ENCODE measurements at regions not wholly inside any gene's neighbourhood (a gene's known extent, or its start where the extent isn't known, plus 50 kb on each side); places are given as distances from the start of the nearest gene placed in this dataset.

- ATAC-seq (ENCODE audit: insufficient read depth, low FRiP score) = no peak
- peaks cover 0 to 1% (median 0%) of the 10 kb centered on the region in 4 donors for H3K9me3 ChIP-seq (ENCODE audit: control insufficient read depth in 4 of 4, insufficient read depth in 3 of 4, low read length in 3 of 4)
- WGBS, 2 donors = 82 to 86% methylated on average over 8 of the region's 8 CpGs
- no peak overlapping the region for H3K4me3 ChIP-seq
- DNase-seq = no peak
- H3K4me1 ChIP-seq (ENCODE audit: control insufficient read depth in 5 of 5, insufficient read depth in 5 of 5, low read length in 5 of 5) = no peaks in the 10 kb centered on the region
- H3K36me3 ChIP-seq (ENCODE audit: control insufficient read depth in 4 of 4, insufficient read depth in 4 of 4, low read length in 4 of 4) = no peaks in the 10 kb centered on the region
- H3K27ac ChIP-seq (ENCODE audit: low read depth in 1 of 2, low read length in 1 of 2) = no peak overlapping the region
- H3K9ac ChIP-seq (ENCODE audit: insufficient read depth in 1 of 2, low read length in 2 of 2) = no peak overlapping the region
- TF ChIP-seq CTCF (IDR thresholded peaks at IDR 0.05; ENCODE audit: control extremely low read depth, extremely low read depth) = no peak
- H3K27me3 ChIP-seq (ENCODE audit: control insufficient read depth in 3 of 3, insufficient read depth in 3 of 3, low read length in 2 of 3) = no peaks in the 10 kb centered on the region
Measured at GRCh38 chr16:75945916-75946457, 219.7 kb upstream of the CPHXL start.

- ATAC-seq (ENCODE audit: insufficient read depth, low FRiP score) = no peak
- TF ChIP-seq CTCF (IDR thresholded peaks at IDR 0.05; ENCODE audit: control extremely low read depth, extremely low read depth) = no peak
Measured at GRCh38 chr16:75947626-75948239, 221.4 kb upstream of the CPHXL start.

GRCh38 chr16:75948441-75948840 is 222.2 kb upstream of the CPHXL start:
- Histone ChIP-seq H3K9me3 (ENCODE audit: control insufficient read depth in 4 of 4, insufficient read depth in 3 of 4, low read length in 3 of 4) (peaks cover 0 to 1% (median 0%) of the 10 kb centered on the region in 4 donors), H3K4me1 (ENCODE audit: control insufficient read depth in 5 of 5, insufficient read depth in 5 of 5, low read length in 5 of 5) (no peaks in the 10 kb centered on the region), H3K4me3 (no peak overlapping the region), H3K9ac (ENCODE audit: insufficient read depth in 1 of 2, low read length in 2 of 2) (no peak overlapping the region), H3K27me3 (ENCODE audit: control insufficient read depth in 3 of 3, insufficient read depth in 3 of 3, low read length in 2 of 3) (no peaks in the 10 kb centered on the region), H3K27ac (ENCODE audit: low read depth in 1 of 2, low read length in 1 of 2) (no peak overlapping the region), H3K36me3 (ENCODE audit: control insufficient read depth in 4 of 4, insufficient read depth in 4 of 4, low read length in 4 of 4) (no peaks in the 10 kb centered on the region)
- DNase-seq (no peak), ATAC-seq (ENCODE audit: insufficient read depth, low FRiP score) (no peak)
- 82 to 85% methylated on average over 2 of the region's 2 CpGs for WGBS, 2 donors
- TF ChIP-seq CTCF (IDR thresholded peaks at IDR 0.05; ENCODE audit: control extremely low read depth, extremely low read depth) = no peak

More at GRCh38 chr16:75947626-75948239, 221.4 kb upstream of the CPHXL start:
- Histone ChIP-seq H3K4me1 (ENCODE audit: control insufficient read depth in 5 of 5, insufficient read depth in 5 of 5, low read length in 5 of 5) (no peaks in the 10 kb centered on the region), H3K9ac (ENCODE audit: insufficient read depth in 1 of 2, low read length in 2 of 2) (no peak overlapping the region), H3K27ac (ENCODE audit: low read depth in 1 of 2, low read length in 1 of 2) (no peak overlapping the region), H3K36me3 (ENCODE audit: control insufficient read depth in 4 of 4, insufficient read depth in 4 of 4, low read length in 4 of 4) (no peaks in the 10 kb centered on the region), H3K4me3 (no peak overlapping the region), H3K27me3 (ENCODE audit: control insufficient read depth in 3 of 3, insufficient read depth in 3 of 3, low read length in 2 of 3) (no peaks in the 10 kb centered on the region), H3K9me3 (ENCODE audit: control insufficient read depth in 4 of 4, insufficient read depth in 3 of 4, low read length in 3 of 4) (peaks cover 0 to 1% (median 0%) of the 10 kb centered on the region in 4 donors)
- WGBS, 2 donors = 48 to 49% methylated on average over 2 of the region's 2 CpGs
- no peak for DNase-seq
